Prostate gland (tissue), 2 donors: ENCODE measurements at regions not wholly inside any gene's neighbourhood (a gene's known extent, or its start where the extent isn't known, plus 50 kb on each side); places are given as distances from the start of the nearest gene placed in this dataset.

Experiments used
- POLR2A ChIP-seq: fragments of 450-650 bp; IDR thresholded peaks from one replicate; pipeline ENCODE4 v1.6.1; 2016; ENCODE audit warnings: antibody characterized with exemption, mild to moderate bottlenecking
- TF ChIP-seq, protein P1 (sequence below), 4 experiments: fragments of 200-600 bp in 2 of 4; fragments of 450-650 bp in 2 of 4; sonication (generic) in 2 of 4; IDR thresholded peaks; 1 replicate in 3 of 4; 2 replicates in 1 of 4; pipeline ENCODE4 v1.5.1; 2016 to 2019; ENCODE audit warnings: antibody characterized with exemption in 4 of 4, mild to moderate bottlenecking in 2 of 4, moderate library complexity in 2 of 4

DNA sequence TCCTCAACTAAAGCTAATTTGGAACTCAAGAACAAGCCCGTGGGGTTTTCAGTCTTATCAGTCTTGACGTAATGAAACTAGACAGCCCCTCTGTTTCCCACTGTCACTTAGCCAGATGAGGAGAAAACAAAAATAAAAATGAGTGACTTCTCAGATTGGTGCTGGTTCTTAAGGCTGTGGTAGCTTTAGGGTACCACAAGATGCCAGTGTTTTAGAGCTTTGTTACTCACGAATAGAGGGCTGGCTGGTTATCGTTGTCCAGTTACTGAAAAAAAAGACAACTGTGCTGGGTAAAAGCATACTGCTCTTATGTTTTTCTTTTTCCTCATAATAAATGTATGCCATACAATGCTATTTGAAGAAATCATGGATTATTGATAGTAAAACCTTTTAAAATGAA lies 796.7 kb downstream of the RAPGEF2 start:
- no peak for TF ChIP-seq POLR2A
- TF ChIP-seq, protein P1, sequence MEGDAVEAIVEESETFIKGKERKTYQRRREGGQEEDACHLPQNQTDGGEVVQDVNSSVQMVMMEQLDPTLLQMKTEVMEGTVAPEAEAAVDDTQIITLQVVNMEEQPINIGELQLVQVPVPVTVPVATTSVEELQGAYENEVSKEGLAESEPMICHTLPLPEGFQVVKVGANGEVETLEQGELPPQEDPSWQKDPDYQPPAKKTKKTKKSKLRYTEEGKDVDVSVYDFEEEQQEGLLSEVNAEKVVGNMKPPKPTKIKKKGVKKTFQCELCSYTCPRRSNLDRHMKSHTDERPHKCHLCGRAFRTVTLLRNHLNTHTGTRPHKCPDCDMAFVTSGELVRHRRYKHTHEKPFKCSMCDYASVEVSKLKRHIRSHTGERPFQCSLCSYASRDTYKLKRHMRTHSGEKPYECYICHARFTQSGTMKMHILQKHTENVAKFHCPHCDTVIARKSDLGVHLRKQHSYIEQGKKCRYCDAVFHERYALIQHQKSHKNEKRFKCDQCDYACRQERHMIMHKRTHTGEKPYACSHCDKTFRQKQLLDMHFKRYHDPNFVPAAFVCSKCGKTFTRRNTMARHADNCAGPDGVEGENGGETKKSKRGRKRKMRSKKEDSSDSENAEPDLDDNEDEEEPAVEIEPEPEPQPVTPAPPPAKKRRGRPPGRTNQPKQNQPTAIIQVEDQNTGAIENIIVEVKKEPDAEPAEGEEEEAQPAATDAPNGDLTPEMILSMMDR (IDR thresholded peaks at IDR 0.05) = no peak
